Loucy (cell line): ENCODE measurements at regions not wholly inside any gene's neighbourhood (a gene's known extent, or its start where the extent isn't known, plus 50 kb on each side); places are given as distances from the start of the nearest gene placed in this dataset.

ENCODE experiments used
- H2AFZ ChIP-seq: fragments of 200-600 bp; sonication (generic); 2 replicates; pipeline ENCODE4 v1.6.0; 2016; ENCODE audit warnings: antibody characterized with exemption, mild to moderate bottlenecking, low read length, moderate library complexity
- H3F3A ChIP-seq: fragments of 200-600 bp; 2 replicates; pipeline ENCODE4 v1.6.0; 2016; ENCODE audit warnings: antibody characterized with exemption, low read depth, mild to moderate bottlenecking
- H3K27me3 ChIP-seq: fragments of 200-600 bp; sonication (generic); 2 replicates; pipeline ENCODE4 v1.6.1; 2014; ENCODE audit warnings: low read length, mild to moderate bottlenecking; ENCODE audit not compliant: insufficient read depth, poor library complexity, severe bottlenecking
- H3K36me3 ChIP-seq: fragments of 200-600 bp; sonication (generic); 2 replicates; pipeline ENCODE4 v1.6.1; 2016; ENCODE audit warnings: low read length; ENCODE audit not compliant: insufficient read depth
- H3K4me1 ChIP-seq: fragments of 200-600 bp; sonication (generic); 2 replicates; pipeline ENCODE4 v1.5.1; 2014; ENCODE audit warnings: low read length, mild to moderate bottlenecking; ENCODE audit not compliant: insufficient read depth, poor library complexity, severe bottlenecking
- H3K4me2 ChIP-seq: fragments of 200-600 bp; sonication (generic); 2 replicates; pipeline ENCODE4 v1.6.0; 2014; ENCODE audit warnings: antibody characterized with exemption, low read length, low read depth, mild to moderate bottlenecking; ENCODE audit not compliant: poor library complexity, severe bottlenecking
- H3K4me3 ChIP-seq: fragments of 200-600 bp; sonication (generic); 2 replicates; pipeline ENCODE4 v1.5.1; 2014; ENCODE audit warnings: low read length, mild to moderate bottlenecking, mixed read lengths; ENCODE audit not compliant: poor library complexity, severe bottlenecking
- H3K79me2 ChIP-seq: fragments of 200-600 bp; sonication (generic); 2 replicates; pipeline ENCODE4 v1.6.1; 2014; ENCODE audit warnings: low read length; ENCODE audit not compliant: insufficient read depth
- H3K9ac ChIP-seq: fragments of 200-600 bp; sonication (generic); 2 replicates; pipeline ENCODE4 v1.6.0; 2014; ENCODE audit warnings: mild to moderate bottlenecking, low read depth, low read length, moderate library complexity; ENCODE audit not compliant: poor library complexity, severe bottlenecking
- H3K9me2 ChIP-seq: fragments of 200-600 bp; sonication (generic); replicated peaks from 2 replicates; pipeline ENCODE4 v1.6.1; 2016; ENCODE audit warnings: low read depth, low read length, mixed read lengths
- H3K9me3 ChIP-seq: fragments of 200-600 bp; sonication (generic); 2 replicates; pipeline ENCODE4 v1.6.1; 2014; ENCODE audit warnings: mild to moderate bottlenecking, antibody characterized with exemption, low read length, low read depth; ENCODE audit not compliant: insufficient read depth
- H4K20me1 ChIP-seq: fragments of 200-600 bp; sonication (generic); 2 replicates; pipeline ENCODE4 v1.6.0; 2014; ENCODE audit warnings: antibody characterized with exemption, low read length, mild to moderate bottlenecking; ENCODE audit not compliant: insufficient read depth, poor library complexity, severe bottlenecking
- EZH2phosphoT487 ChIP-seq: fragments of 200-600 bp; IDR thresholded peaks from 2 replicates; pipeline ENCODE4 v1.6.1; 2018; ENCODE audit warnings: antibody characterized with exemption, mild to moderate bottlenecking, moderate library complexity, borderline replicate concordance
- TF ChIP-seq, protein P1 (sequence below): fragments of 200-600 bp; sonication (generic); conservative IDR thresholded peaks from 2 replicates; pipeline ENCODE4 v1.5.1; 2014; ENCODE audit warnings: mild to moderate bottlenecking, antibody characterized with exemption, low read length

DNA sequence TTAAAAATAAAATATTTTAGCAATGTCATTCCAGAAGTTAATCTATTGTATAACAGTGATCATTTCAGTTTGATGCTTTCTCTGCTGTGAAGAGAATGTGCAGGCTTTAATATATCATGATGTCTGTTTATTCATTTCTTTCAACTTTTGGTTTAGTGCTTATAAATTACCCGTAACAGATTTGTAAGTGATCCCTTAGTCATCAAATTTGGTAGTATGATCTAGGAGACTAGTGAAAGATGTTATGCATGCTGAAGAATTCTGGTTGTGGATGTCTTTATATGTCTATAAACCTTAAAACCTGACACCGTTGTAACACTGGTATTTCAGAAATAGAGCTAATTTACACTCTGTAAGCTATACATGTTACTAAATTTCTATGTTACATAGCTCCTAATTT is 260.4 kb downstream of the CPS1 start:
- Histone ChIP-seq H3K4me2 (no peak overlapping the region), H3K79me2 (no peaks in the 10 kb centered on the region), H3K9me2 (no peaks in the 10 kb centered on the region), H3K9ac (no peak overlapping the region), H3K4me3 (no peak overlapping the region), H4K20me1 (no peaks in the 10 kb centered on the region), H3K4me1 (no peaks in the 10 kb centered on the region), H3K9me3 (no peaks in the 10 kb centered on the region), H3K27me3 (no peaks in the 10 kb centered on the region), H3K36me3 (no peaks in the 10 kb centered on the region), H2AFZ (no peak overlapping the region), H3F3A (no peaks in the 10 kb centered on the region)
- TF ChIP-seq, protein P1, sequence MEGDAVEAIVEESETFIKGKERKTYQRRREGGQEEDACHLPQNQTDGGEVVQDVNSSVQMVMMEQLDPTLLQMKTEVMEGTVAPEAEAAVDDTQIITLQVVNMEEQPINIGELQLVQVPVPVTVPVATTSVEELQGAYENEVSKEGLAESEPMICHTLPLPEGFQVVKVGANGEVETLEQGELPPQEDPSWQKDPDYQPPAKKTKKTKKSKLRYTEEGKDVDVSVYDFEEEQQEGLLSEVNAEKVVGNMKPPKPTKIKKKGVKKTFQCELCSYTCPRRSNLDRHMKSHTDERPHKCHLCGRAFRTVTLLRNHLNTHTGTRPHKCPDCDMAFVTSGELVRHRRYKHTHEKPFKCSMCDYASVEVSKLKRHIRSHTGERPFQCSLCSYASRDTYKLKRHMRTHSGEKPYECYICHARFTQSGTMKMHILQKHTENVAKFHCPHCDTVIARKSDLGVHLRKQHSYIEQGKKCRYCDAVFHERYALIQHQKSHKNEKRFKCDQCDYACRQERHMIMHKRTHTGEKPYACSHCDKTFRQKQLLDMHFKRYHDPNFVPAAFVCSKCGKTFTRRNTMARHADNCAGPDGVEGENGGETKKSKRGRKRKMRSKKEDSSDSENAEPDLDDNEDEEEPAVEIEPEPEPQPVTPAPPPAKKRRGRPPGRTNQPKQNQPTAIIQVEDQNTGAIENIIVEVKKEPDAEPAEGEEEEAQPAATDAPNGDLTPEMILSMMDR = no peak
- TF ChIP-seq EZH2phosphoT487 = no peak

DNA sequence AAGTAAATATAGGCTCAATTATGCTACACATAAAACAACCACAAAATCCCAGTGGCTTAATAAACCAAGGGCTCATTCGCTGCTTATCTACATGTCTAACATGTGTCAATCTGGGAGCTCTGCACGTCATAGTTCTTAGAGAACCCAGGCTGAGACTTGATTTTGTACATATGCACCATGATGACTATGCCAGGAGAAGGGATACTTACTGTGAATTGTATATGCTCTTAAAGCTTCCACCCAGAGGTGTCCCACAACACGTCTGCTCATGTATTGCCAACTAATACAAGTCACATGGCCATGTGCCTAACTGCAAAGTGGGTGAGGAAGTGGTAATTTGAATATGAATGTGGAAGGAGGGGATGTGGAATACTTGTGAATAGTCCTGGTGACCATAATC is 262.1 kb downstream of the CPS1 start:
- no peak overlapping the region for H2AFZ ChIP-seq
- no peak overlapping the region for H3K4me3 ChIP-seq
- H3K9me3 ChIP-seq = no peaks in the 10 kb centered on the region
- no peaks in the 10 kb centered on the region for H3F3A ChIP-seq
- no peak overlapping the region for H3K4me2 ChIP-seq
- H3K36me3 ChIP-seq = no peaks in the 10 kb centered on the region
- H3K27me3 ChIP-seq = no peaks in the 10 kb centered on the region
- H3K4me1 ChIP-seq = no peaks in the 10 kb centered on the region
- no peak overlapping the region for H3K9ac ChIP-seq
- H3K9me2 ChIP-seq = no peaks in the 10 kb centered on the region
- H4K20me1 ChIP-seq = no peaks in the 10 kb centered on the region
- H3K79me2 ChIP-seq = no peaks in the 10 kb centered on the region
- no peak for TF ChIP-seq EZH2phosphoT487
- TF ChIP-seq, protein P1 = no peak

DNA sequence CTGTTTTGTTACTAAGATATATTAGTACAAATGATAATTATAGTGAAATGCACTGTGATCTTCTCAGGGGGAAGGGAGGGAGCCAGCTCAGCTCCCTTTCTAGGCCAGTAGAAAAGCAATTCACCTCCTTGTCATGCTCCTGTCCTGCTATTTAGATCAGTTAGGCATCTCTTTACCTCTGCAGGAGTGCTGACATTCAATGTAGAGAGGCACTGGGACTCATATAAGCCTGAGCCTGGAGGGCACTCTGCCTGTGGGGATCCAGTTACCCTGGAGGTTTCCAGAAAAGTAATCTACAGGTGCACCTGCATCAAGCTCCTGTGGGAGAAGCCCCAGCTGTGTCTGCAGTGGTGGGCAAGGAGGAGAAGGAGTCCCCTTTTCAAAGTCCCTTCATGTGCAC is 277.0 kb downstream of the CPS1 start:
- H3K9me3 ChIP-seq = no peaks in the 10 kb centered on the region
- no peaks in the 10 kb centered on the region for H3K36me3 ChIP-seq
- H2AFZ ChIP-seq = no peak overlapping the region
- H3K79me2 ChIP-seq = no peaks in the 10 kb centered on the region
- H4K20me1 ChIP-seq = no peaks in the 10 kb centered on the region
- no peak for TF ChIP-seq EZH2phosphoT487
- TF ChIP-seq, protein P1 = no peak
- no peaks in the 10 kb centered on the region for H3F3A ChIP-seq
- H3K9ac ChIP-seq = no peak overlapping the region
- no peak overlapping the region for H3K4me2 ChIP-seq
- no peaks in the 10 kb centered on the region for H3K4me1 ChIP-seq
- H3K4me3 ChIP-seq = no peak overlapping the region
- no peaks in the 10 kb centered on the region for H3K9me2 ChIP-seq
- H3K27me3 ChIP-seq = no peaks in the 10 kb centered on the region
